GM20431 (cell line): ENCODE measurements at regions not wholly inside any gene's neighbourhood (a gene's known extent, or its start where the extent isn't known, plus 50 kb on each side); places are given as distances from the start of the nearest gene placed in this dataset.

Experiments used
- in situ Hi-C: fragments of 300-500 bp; cut with MseI, MboI; formaldehyde crosslinking; loops from one replicate; pipeline ENCODE4 v1.15.0; 2020; ENCODE audit warnings: low sequenced_read_pairs; ENCODE audit not compliant: unreplicated experiment

DNA sequence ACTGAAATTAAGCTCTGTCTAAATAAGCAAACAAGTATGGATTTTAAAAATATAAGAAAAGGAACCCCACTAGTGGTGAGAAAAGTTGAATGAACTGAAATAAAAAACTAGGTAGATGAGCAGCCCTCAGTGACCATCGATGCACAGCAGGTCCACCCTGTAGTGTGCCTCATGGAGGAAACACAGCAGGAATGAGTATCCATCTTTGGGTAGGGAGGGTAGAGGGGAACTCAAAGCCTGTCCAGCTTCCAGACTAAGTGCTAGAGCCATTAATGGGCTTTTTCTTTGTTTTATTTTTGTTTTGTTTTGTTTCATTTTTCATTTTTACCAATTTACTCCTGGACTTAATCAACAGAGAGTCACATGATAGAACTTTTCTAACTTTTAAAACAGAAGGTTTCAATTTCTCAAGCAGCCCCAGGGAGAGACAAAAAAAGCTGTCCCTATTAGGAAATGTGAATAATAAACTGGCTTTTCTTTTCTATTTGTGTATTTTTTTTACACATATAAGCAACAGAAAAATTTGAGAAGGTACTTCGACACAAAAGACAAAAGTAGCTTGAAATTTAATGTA is 700.6 kb downstream of the HACE1 start:
- in situ Hi-C loops, result no loop called here

DNA sequence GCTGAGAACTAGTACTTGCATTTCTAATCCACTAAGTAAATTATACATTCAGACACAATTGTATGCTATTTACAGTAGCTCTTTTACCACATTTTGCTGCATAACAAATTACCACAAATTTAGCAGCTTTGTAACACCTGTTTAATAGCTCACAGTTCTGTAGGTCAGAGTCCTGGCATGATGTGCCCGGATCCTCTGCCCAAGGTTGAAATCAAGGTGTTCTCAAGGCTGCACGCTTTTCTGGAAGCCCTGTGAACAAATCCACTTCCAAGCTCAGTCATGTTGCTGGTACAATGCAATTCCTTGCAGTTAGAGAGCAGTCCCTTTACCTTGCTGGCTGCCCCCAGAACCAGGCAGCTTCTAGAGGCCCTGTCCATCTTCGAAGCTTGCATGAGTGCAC is 716.0 kb downstream of the HACE1 start:
- in situ Hi-C loops, result no loop called here

DNA sequence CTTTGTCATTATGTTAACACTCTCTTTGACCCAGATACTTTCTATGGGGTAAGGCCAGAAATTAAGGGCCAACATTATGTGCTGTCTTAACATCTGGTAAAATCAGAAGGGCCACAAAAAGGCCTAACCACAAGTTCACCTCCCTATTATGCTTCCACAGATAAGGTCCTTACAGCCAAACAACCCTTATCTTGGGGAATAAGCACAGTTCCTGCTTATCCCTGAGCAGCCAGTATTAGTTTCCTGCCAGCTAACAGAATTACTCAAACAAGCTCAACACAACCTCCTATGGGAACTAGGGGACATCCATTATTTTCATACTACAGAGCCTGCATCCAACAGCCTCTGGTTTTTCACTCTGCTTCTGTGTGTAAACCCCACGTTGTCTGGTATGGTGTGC is 724.8 kb downstream of the HACE1 start:
- in situ Hi-C loops, result no loop called here

DNA sequence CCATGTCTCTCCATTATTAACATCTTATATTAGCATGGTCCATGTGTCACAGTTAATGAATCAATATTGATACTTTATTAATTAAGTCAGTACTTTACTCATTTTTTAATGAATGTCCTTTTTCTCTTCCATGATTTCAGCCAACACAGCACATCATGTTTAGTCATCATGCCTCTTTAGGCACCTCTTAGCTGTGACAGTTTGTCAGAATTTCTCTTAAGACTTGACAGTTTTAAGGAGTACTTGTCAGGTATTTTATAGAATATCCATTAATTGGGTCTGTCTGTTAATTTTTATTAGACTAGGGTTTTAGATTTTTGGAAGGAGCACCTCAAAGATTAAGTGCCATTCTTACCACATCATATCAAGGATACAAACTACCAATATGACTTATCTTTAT is 729.4 kb downstream of the HACE1 start:
- in situ Hi-C loops, result no loop called here

DNA sequence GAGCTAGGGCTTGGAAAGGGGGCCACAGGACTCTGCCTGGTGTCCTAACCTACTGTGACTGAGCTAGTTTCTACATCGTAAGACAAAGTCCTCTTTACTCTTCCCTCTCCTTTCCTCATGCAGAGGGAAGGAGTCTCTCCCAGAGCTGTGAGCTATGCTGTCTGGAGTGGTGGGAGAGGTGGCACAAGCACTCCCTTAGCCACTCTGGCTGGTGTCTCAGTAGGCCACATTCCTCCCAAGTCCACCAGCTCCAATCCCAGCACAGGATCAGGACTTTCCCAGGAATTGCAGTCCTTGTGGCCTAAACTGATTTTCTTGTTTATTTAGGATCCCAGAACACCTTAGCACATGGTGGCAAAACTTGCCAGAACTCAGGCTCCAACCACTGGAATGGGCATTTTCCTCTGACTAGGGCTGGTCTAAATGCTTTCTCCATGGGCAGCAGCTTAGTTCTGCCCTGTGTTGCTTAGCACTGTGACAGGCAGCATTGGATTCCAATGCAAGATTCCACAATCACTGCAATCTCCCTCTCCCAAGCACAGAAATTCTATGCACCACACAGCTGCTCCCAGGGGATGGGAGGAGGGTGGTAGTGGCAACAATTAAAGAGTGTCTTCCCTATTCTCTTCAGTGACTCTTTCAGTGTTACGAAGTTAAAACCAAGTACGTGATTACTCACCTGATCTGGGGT is 733.3 kb downstream of the HACE1 start:
- in situ Hi-C loops, result no loop called here

DNA sequence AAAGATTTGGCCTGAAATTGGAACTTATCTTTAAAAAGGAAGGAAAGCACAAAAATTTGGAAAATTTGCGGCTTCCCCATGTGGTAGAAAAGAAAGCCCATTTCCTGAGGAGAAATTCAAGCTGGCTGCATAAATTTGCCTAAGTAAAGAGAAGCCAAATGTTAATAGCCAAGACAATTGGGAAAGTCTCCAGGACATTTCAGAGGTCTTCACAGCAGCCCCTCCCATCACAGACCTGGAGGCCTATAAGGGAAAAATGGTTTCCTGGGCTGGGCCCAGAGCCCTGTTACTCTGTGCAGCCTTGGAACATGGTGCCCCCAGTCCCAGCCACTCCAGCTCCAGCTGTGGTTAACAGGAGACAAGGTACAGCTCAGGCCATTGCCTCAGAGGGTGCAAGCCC is 736.5 kb downstream of the HACE1 start:
- in situ Hi-C loops, result no loop called here

DNA sequence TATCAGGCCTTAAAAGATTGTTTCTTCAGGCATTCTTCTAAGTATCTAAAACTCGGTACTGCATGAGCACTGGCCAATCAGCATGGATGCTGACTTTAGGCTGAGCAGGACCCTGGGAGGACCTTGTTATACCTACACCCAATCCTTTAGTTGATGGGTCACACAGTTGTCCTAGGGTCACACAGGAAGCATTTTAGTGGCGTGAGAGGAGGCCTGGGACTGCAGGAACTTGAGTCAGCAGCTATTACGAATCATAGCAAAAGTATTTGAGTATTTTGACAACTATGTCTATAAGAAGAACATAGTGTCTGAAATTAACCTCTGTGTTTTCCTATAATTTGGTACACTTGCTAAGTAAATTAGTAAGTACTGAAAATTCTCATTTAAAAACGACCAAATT is 741.4 kb downstream of the HACE1 start:
- in situ Hi-C loops, result no loop called here

DNA sequence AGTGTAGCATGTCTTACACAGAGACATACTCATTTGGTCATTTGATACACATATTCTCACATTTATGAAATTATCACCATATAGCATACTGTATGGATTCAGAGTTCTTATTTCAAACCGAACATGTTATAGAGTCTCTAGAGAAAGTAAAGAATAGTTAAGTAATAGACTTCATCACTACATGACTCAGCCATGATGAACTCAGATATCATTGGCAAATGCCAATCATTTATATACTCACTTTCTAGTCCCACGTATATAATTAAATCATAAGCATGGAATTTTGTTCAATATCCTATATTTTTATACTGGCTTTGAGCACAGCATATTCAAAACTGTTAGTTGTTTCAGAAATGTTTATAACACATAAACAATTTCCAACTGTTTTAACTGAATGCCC is 749.9 kb downstream of the HACE1 start:
- in situ Hi-C loops, result no loop called here

DNA sequence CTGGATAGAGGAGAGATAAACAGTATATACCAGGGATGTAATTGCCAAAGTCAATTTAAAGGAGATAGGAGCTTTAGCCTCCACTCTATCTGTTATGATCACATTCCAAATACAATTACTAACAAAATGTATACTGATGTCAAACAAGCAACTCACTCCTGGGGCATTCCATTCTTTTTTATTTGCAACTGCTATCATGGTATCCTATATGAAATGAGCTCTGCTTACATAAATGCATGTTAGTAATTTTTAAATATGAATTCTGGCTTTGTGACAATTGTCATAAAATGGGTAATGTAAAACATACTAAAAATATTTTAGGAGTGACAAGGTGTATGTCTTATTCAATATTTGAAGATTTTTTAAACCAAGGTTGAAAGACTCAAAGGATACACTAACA is 751.1 kb downstream of the HACE1 start:
- in situ Hi-C loops, result no loop called here

DNA sequence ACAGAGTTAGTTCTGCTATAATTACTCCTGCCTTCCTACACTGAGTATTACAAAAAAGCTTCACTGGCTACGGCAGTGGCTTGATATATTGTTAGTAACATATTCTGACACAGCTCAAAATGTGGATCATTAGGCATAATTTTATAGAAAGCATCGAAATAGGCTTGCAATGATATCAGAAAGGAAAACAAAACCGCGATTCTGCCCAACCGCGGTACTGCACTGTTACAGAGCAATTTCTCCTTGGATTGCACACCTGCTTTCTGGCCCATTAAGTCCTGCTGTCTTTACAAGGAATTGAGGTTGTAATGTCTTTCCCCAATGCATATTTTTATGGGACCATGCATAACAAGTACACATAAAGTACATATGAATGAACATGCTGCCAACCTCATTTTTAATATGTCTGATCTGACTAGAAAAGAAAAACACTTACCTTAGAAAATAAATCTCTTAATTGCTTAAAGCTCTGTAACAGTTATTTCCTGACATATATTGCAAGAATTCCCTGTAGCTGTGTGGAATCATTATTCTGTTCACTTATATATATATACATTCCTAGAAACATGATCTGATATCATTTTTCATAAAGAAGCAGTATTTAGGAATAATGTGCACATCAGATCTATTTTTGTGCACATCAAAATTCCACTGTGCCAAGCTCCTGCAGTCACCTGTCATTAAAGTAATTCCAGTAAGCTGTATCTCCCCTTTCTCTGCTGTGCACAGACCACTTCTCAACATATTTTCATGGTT is 763.9 kb downstream of the HACE1 start:
- in situ Hi-C loops, result no loop called here

DNA sequence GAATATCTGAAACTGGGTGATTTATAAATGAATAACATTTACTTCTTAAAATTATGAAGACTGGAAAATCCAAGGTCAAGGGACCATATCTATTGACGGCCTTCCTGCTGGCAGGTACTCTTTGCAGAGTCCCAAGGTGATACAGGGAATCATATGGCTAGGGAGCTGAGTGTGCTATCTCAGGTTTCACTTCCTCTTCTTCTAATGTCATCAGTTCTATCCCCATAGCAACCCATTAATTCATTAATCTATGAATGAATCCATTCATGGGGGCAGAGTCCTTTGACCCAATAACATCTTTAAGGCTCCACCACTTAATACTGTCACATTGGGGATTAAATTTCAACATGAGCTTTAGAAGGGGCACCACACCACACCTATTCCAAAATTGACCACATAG is 772.0 kb downstream of the HACE1 start:
- in situ Hi-C loops, result no loop called here

DNA sequence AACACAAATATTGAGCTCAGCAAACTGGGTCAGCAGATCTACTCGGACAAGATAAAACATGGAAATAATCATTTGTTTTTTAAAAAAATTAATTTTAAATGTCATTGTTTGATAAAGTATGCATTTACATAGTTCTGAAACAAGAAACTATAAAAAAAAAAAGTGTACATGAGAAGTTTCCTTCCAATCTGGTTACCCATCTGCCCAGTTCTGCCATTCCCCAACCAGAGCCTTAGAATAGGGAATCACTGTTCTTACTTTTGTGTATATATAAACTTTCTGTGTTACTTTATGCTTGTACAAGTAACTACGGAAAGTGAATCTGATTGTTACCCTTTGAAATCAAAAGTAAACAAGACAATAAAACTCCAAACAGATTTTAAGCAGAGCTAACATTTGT is 791.4 kb downstream of the HACE1 start:
- in situ Hi-C loops, result no loop called here

DNA sequence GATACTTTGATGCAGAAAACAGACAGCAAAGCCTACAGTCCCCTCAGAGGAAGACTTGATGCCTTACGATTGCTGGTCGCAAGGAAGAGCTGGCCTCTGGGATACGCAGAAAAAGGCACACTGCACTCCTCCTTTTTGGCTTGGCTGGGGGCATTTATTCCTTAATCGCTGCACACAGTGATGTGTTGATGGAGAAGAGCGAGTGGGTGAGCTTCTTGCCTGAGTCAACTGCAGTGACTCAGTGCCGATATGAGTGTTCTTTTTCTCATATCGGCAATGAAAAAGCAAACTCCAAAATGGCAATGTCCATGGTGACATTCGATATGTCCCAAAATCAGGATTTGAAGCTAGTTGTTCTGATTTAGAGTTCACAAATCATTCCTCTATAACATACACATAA is 794.8 kb downstream of the HACE1 start:
- in situ Hi-C loops, result no loop called here

DNA sequence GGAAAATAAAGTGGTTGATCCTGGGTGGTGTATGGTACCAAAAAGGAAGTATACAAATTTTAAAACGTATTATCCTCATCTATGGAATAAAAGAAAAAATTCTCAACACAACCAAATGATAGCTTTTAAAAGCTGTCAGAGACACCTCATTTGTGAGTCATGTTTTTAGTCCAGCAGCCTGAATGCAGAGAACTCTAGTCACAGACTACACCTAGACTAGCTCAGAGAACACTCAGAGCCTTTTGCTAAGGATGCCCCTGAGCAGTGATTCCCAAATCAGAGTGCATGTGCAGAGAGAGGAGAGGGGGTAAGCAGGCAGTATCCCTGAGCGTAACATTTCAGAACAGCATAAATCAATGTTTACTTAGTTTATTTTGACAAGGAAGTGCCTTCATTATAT is 809.3 kb downstream of the HACE1 start:
- in situ Hi-C loops, result no loop called here

DNA sequence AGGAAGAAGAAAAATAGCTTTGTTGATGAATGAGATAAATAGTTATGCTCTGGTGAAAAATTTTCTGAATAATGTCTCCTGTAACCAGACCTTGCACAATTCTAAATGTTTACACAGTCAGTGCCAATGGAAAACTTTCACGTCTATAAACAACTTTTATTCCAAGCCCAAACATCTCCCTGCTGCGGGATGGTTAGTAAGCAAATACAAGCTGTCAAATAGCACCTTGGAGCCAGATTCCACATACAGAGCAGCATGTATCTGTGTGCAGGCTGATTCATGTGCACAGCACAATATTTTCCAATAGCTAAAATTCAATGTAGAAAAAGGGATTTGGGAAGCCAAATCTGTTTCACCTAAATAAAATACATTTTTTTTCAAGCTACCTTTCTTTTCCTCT is 813.3 kb downstream of the HACE1 start:
- in situ Hi-C loops, result no loop called here

DNA sequence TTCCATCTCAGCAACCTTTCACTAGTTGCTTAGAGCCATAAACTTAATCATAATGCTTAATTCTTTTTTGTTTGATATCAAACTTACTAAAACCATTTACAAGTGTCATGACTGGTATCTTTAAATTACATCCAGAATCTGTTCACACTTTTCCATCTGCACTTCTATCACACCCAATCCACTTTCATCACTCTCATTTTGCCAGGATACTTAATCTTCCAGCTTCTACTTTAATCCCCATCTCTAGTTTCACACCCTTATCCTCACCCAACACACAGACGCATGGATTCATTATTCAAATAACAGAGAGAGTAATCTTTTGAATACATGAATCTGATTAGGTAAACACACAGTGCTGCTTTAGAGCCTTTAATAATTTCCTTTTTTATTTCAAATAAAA is 828.4 kb downstream of the HACE1 start:
- in situ Hi-C loops, result no loop called here

DNA sequence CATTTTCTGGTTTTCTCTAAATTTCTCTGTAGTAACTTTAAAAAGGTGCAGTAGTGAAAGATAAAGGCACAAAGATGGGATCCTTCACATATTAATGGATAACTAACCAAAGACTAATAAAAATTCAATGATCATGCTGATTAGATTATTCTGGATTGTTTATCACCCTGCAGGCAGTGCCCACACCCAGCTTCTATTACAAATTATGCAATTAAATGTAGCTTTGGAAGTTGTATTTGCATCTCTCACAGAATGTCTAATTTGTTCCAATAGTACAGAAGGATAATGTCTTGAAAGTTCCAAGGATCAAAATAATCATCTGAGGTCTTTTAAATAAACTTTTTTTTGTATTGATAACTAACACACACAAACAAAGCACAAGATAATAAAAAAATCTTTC is 837.6 kb downstream of the HACE1 start:
- in situ Hi-C loops, result no loop called here

DNA sequence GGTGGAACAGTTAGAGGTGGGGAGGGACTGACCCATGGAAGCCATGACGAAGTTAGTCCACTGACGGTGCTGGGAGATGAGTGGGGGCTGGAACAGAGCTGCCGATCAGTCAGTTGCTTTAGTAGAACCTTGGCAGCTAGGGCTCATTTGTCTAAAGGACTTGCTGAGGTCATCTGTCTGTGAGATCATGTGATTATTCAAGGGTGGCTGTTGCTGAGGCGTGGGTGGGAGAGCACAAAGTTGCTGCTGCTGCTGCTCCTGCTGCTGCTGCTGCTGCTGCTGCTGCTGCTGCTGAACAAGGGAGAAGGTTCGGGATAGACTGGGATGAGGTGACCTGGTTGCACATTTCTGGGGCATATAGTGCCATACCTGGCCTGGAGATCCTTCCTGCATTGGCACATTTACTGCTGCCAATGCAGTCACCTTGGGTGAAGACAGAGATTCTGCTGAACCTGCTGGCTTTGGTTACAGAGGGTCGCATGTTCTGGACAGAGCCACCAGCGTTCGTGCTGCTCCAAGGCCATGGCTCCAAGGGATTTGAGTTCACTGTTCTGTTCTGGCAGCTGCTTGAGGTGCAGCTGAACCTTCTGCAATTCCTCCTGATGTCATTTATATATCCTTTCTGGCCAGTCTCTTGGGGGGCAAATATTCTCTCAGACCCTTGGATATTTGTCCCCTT is 840.5 kb downstream of the HACE1 start:
- in situ Hi-C loops, result no loop called here

DNA sequence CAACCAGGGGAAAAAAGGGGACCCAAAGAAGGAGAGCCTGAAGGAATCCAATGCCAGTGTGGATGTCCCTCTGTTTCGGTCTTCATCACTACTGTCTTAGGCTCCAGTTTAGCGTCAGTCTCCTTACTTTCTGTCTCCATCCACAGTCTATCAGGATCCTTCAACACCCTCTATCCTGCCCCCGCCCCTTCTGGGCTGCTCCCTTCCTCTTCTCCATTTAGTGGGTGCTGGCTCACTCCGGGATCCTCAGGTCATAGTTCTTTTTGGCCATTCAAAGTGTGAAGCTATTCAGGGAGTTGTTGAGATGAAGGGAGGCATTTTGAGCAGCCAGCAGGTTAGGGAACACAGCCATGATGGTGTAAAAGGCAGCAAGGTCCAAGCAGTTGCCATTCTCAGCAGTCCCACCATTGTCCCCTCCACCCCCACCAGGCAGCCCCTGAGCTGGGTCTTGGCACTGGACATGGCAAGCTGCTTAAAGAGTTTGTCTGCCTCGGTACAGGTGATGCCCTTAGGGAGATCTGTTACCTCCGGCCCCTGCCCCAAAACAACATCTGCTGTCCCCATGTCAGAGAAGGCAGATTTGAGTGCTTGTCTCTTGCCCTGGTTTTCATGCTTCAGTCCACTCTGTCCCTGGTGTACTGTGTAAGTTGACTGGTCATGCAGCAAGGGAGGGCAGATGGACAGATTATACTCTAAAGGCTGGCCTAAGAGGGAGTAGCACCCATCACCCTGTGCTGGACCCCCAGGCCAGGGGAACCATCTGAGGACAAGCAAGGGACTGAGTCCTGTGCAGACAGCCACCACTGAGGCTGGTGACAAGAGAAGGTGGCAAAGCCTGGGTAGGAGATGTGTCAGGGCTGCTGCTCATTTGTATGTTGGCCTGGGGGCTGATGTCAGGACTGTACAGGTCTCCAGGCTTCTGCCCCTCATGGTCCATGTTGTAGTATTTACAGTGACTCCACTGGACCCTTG is 842.0 kb downstream of the HACE1 start:
- in situ Hi-C loops, result no loop called here
